Thyroid gland (tissue), 4 donors: ENCODE measurements at regions not wholly inside any gene's neighbourhood (a gene's known extent, or its start where the extent isn't known, plus 50 kb on each side); places are given as distances from the start of the nearest gene placed in this dataset.

Experiments
- POLR2A ChIP-seq, 2 donors: fragments of 450-650 bp; IDR thresholded peaks; one replicate each; pipeline ENCODE4 v1.6.1; 2017; ENCODE audit warnings: antibody characterized with exemption in 2 of 2, mild to moderate bottlenecking in 2 of 2, moderate library complexity in 1 of 2
- TF ChIP-seq, protein P1 (sequence below), 6 experiments: fragments of 200-600 bp in 3 of 6; fragments of 450-650 bp in 3 of 6; sonication (generic) in 3 of 6; IDR thresholded peaks; one replicate each; pipeline ENCODE4 v1.5.1; 2016 to 2019; ENCODE audit warnings: antibody characterized with exemption in 6 of 6, mild to moderate bottlenecking in 2 of 6, inconsistent platforms in 1 of 6, moderate library complexity in 1 of 6

DNA sequence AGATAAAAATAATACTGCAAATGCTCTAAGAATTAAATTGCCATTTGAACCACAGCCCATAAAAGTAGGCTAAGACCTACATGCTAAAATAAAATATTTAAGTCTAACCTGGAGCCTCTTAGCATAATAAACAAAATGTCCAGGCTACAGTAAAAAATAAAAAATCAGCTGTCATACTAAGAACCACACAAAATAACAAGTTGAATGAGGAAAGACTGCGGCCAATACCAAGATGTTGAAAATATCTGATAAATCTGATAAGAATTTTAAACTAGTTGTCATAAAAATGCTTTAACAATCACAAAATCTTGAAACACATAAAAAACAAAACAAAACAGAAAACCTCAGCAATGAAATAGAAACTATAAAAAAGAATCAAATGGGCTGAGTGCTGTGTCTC is 336.9 kb upstream of the MSX2 start:
- TF ChIP-seq, protein P1, sequence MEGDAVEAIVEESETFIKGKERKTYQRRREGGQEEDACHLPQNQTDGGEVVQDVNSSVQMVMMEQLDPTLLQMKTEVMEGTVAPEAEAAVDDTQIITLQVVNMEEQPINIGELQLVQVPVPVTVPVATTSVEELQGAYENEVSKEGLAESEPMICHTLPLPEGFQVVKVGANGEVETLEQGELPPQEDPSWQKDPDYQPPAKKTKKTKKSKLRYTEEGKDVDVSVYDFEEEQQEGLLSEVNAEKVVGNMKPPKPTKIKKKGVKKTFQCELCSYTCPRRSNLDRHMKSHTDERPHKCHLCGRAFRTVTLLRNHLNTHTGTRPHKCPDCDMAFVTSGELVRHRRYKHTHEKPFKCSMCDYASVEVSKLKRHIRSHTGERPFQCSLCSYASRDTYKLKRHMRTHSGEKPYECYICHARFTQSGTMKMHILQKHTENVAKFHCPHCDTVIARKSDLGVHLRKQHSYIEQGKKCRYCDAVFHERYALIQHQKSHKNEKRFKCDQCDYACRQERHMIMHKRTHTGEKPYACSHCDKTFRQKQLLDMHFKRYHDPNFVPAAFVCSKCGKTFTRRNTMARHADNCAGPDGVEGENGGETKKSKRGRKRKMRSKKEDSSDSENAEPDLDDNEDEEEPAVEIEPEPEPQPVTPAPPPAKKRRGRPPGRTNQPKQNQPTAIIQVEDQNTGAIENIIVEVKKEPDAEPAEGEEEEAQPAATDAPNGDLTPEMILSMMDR (IDR thresholded peaks at IDR 0.05) = no peak
- no peak for TF ChIP-seq POLR2A (IDR thresholded peaks at IDR 0.05)
